GM10248 (cell line): ENCODE measurements at regions not wholly inside any gene's neighbourhood (a gene's known extent, or its start where the extent isn't known, plus 50 kb on each side); places are given as distances from the start of the nearest gene placed in this dataset.

Experiments
- CTCF ChIA-PET: fragments of 300-600 bp; sonication (Branson Sonifier 250); formaldehyde crosslinking; extraction: SDS; loops from one replicate; lab custom pipeline; 2021; ENCODE audit warnings: antibody characterized with exemption; lab: Yijun Ruan, JAX
- POLR2A ChIA-PET: fragments of 350-650 bp; sonication (Branson Sonifier 250); formaldehyde crosslinking; extraction: SDS; loops from one replicate; lab custom pipeline; 2020; ENCODE audit warnings: antibody characterized with exemption; lab: Yijun Ruan, JAX
- DNase-seq: peaks from one replicate; pipeline ENCODE4 v3.0.0; 2012; ENCODE audit errors: extremely low spot score
- CTCF ChIP-seq: IDR thresholded peaks from 2 replicates; pipeline ENCODE4 v1.5.1; 2012; ENCODE audit warnings: mild to moderate bottlenecking, low read depth; ENCODE audit errors: extremely low read depth, missing control alignments, control extremely low read depth

DNA sequence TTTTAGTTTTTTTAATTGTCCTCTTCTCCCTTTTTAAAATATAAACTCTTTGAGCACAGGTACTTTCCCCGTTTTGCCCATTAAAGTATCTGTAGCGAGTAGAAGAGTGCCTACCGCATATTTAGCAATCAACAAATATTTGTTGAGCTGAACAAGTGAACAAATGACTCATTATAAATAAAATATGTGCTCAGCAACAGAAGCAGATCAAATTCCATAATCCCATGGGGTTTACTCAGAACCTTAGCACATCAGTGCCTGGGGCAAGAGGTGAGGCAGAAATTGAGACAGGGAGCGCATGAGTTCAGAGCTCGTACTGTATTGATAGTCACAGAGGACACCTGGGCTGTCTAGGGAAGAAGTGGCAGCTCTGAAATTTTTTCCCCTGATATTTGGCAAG, 161.0 kb downstream of the SEM1 start:
- ChIA-PET POLR2A (no interaction called here), CTCF (interaction anchor here (1.0 to 2.4 kb wide), 3 partner anchors 11 to 18 kb away, joined by 3 to 6 read pairs (median 3); no protein-coding TSS in a partner anchor)
- DNase-seq = no peak
- TF ChIP-seq CTCF = no peak

- TF ChIP-seq CTCF = no peak
- no peak for DNase-seq
- CTCF ChIA-PET = interaction anchor here (0.9 to 2.4 kb wide), 2 partner anchors 14 to 472 kb away, joined by 3 to 6 read pairs; no protein-coding TSS in a partner anchor
- POLR2A ChIA-PET = no interaction called here
Measured at GRCh38 chr7:96547371-96547811, 162.3 kb downstream of the SEM1 start.

- TF ChIP-seq CTCF = no peak
- POLR2A ChIA-PET = no interaction called here
- CTCF ChIA-PET = interaction anchor here (0.9 to 2.4 kb wide), 2 partner anchors 13 to 471 kb away, joined by 3 to 6 read pairs; no protein-coding TSS in a partner anchor
- DNase-seq = no peak
Measured at GRCh38 chr7:96546426-96546825, 163.2 kb downstream of the SEM1 start.

GRCh38 chr7:96539471-96539870, 170.2 kb downstream of the SEM1 start:
- no peak for TF ChIP-seq CTCF
- no peak for DNase-seq
- POLR2A ChIA-PET = no interaction called here
- CTCF ChIA-PET = interaction anchor here (1.2 kb wide), 1 partner anchor 9 kb away, joined by 4 read pairs; no protein-coding TSS in a partner anchor

DNA sequence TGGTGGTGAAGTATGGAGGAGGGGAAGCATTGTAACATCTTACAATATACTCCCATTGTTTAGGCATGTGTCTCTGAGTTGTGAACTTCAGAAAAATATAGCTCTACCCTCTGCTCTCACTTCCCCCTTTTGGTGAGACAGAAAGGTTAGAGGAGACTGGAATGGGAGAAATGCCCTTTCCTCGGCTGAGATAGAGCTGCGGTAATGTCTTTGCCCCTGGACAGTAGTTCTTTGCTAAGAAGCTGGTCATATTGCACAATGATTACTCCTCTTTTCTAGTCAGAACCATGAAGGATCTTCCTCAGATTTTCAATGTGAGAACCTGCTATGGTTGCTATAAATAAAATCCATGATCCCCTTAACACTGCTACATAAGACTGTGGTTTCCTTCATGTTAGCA, 171.0 kb downstream of the SEM1 start:
- POLR2A ChIA-PET = no interaction called here

DNA sequence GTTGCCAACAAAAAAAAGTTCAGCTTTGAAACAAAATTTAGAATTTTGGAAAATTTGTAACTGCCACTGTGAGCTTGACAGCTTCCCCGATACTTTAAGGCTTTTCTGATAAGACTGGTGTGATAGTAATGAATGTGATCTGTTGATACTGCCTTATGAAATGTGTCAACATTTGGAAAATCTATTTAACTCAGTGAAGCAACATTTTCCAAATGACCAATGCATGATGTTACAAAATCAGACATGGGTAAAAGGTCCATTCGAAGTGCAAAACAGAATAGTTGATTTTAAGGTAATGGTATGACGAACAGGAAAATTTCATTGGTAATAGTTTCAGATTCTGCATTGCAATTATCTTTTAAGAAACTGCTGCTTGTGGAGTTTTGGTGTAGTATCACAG, 175.4 kb downstream of the SEM1 start:
- no peak for DNase-seq
- TF ChIP-seq CTCF = no peak
- ChIA-PET POLR2A (no interaction called here), CTCF (interaction anchor here (1.9 kb wide), 1 partner anchor 13 kb away, joined by 6 read pairs; no protein-coding TSS in a partner anchor)

More for the DNA sequence above, 171.0 kb downstream of the SEM1 start:
- DNase-seq = no peak
- no peak for TF ChIP-seq CTCF
- CTCF ChIA-PET = interaction anchor here (1.1 to 1.4 kb wide), 3 partner anchors 9 to 66 kb away, joined by 3 to 4 read pairs (median 4); no protein-coding TSS in a partner anchor

DNA sequence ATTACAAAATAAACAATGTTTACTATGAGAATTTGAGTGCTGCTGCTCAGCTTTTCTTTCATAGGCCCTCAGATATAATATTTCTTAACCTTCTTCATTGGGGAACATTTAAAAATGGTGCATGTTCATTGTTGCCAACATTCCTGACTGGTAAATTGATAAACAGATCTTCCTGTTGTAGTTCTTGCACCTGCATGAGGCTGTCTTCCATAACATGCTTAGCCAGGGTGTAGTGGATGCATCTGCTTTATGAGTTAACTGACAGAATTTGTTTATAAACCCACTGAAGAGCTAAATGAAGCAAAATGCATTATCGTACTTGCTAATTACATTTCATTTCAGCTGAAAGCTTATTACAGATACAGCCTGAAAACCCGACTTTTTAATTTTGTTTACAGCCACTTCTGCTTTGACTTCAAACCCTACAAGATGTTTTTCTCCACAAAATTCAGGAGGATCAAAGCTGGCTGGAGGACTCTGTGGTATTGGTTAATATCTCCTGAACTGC, 177.2 kb downstream of the SEM1 start:
- DNase-seq = no peak
- TF ChIP-seq CTCF = no peak
- ChIA-PET POLR2A (no interaction called here), CTCF (interaction anchor here (1.3 to 1.9 kb wide), 2 partner anchors 15 to 28 kb away, joined by 3 to 6 read pairs; no protein-coding TSS in a partner anchor)
